Lower leg skin (tissue), 3 donors: ENCODE measurements at regions not wholly inside any gene's neighbourhood (a gene's known extent, or its start where the extent isn't known, plus 50 kb on each side); places are given as distances from the start of the nearest gene placed in this dataset.
"Not testable (repeated sequence)": the region's sequence is repeated elsewhere in the genome, so short reads cannot be mapped to it uniquely, and the experiment has no call there.

Experiments used
- CTCF ChIP-seq, 3 donors: fragments of 450-650 bp; IDR thresholded peaks; one replicate each; pipeline ENCODE4 v1.5.1; 2016; ENCODE audit warnings: antibody characterized with exemption in 3 of 3, mild to moderate bottlenecking in 3 of 3, moderate library complexity in 2 of 3
- POLR2A ChIP-seq, 2 donors: fragments of 450-650 bp; IDR thresholded peaks; one replicate each; pipeline ENCODE4 v1.6.1; 2016 to 2017; ENCODE audit warnings: antibody characterized with exemption in 2 of 2, mild to moderate bottlenecking in 1 of 2, moderate library complexity in 1 of 2

- not testable (repeated sequence) for TF ChIP-seq CTCF, POLR2A (IDR thresholded peaks at IDR 0.05)
These were observed 95.2 kb downstream of the PPIAL4G start for GRCh38 chr1:148387949-148388259.
